HG02798 (cell line): ENCODE measurements at regions not wholly inside any gene's neighbourhood (a gene's known extent, or its start where the extent isn't known, plus 50 kb on each side); places are given as distances from the start of the nearest gene placed in this dataset.
A peak's percentile ranks its signal among the peaks of the same experiment; 100 is the strongest.

Experiments
- ATAC-seq: cut with Tn5 transposase; IDR thresholded peaks from one replicate; pipeline ENCODE4 v1.9.1; 2021; ENCODE audit warnings: mild to moderate bottlenecking; ENCODE audit not compliant: unreplicated experiment, poor library complexity

DNA sequence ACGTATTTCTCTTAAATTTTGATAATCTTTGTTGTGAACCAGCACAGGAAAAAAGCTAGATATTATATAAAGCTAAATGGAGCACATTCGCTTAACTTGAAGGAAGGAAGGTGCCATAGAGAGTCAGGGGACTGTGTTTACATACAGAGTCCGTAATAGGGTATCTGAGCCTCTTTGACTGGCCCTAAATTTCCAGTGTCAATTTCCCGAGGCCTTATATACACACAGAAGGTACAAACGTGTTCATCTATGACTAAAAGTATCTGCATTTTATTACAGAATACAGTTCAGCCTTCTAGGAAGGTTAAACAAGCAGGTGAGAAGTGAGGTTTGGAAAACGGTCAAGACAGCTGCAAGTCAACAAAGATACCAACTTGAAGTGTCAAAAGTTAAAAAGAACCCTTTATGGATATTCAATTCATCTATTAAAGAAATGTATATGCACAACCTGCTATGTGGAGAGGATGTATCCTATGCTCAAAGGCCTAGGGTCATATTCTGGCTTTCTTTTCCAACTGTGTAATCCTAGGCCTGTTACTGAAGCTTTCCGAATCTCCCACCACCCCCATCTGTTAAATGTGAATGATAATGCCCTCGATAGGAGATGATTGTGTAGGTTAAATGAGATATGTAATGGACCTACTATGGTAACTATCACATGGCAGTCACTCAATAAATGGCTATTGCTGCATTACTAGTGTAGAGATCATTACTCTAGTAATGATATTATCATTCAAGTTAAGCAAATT is 263.7 kb upstream of the MAF start:
- ATAC-seq = no peak

- ATAC-seq = no peak
These were observed 262.8 kb upstream of the MAF start for GRCh38 chr16:79863128-79864031.

DNA sequence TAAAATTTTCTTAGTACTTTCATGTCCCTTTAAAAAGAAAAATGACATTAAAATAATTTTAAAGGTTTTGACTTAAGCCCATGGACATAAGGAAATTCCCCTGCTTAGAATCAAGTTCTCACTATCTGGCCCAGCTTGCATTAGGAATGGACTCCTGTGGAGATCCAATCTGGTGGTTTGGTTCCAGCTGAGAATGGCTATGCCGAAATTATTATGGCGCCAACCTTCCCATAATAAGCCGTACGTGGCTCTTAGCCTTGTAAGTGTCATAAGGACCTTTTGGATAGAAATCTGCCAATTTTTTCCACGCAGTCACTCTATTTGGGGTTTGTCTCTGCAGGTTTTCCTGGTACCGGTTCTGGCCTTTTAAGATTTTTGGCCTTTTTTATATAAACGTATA is 262.1 kb upstream of the MAF start:
- no peak for ATAC-seq

- no peak for ATAC-seq
These were observed 256.0 kb upstream of the MAF start for GRCh38 chr16:79856581-79856980.

- ATAC-seq = no peak
These were observed 249.8 kb upstream of the MAF start for GRCh38 chr16:79850348-79850747.

DNA sequence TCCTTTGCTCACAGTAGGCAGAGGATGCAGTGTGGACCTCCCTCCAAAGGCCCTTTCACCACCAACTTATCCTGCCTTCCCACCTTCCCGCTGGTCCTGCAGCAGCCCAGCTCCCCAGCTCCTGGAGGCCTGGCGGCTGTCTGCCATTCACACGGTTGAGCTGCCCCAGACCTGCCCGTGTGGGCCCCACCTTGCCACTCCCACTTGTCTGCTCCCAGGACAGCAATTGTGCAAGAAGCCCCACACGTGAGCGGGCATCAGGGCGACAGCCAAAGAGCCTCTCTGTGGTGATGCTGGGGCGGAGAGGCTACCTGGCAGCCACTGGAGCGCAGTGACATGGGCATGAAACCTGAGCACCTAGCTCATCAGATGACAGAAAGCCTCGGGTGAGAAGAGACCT is 248.6 kb upstream of the MAF start:
- ATAC-seq = no peak

DNA sequence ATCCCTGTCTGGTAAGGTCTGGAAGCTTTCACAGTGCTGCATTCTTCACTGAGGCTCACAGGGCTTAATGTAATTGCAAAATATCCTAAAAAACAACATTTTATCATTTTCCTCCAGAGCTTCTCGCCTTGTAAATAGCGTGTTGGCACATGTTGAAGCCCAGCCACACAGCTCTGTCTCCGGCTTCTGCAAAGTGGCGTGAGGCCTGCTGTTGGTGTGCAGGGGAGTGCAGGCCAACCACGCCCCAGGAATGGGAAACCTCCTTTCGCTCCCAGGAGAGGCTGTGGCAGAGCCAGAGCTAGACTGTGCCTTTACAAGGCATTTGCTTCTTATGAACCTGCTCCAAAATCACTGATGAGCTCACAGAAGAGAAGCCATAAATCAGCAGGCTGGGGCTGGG is 248.2 kb upstream of the MAF start:
- no peak for ATAC-seq

DNA sequence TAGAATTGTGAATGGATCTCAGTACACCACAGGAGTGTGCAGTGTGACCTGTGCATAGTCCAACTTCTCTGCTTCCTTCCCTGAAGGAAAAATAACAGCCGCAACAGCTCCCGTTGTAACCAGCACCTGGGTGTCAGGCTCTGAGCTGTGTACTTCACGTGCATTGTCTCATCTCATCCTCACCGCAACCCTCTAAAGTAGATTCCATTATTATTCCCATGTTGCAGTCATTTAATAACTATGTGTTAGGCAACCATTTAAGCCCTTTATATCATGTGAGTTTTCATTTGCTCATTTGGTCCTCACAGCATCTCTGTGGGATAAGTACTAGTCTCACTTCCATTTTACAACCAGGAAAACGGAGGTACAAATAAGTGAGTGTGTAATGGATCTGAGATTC is 247.0 kb upstream of the MAF start:
- ATAC-seq = no peak

DNA sequence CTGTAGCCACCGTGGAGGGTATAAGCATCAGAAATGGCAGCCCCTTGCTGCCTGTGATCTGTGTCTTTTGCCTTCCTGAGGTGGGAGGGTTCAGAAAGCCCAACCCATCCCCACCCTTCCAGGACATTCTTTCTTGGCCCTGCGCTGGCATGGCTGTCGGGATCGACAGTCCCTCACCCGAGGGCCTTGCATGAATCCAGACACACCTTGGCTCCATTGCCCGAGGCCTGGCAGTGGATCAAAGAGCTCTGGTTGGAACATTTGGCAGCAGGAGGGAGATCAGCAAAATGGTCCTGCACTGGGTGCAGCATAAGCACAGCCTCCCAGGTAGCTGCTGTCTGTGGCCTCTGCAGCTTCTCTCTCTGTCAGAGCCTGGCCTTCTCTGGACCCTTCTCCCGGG is 246.6 kb upstream of the MAF start:
- no peak for ATAC-seq

- ATAC-seq = no peak
These were observed 245.2 kb upstream of the MAF start for GRCh38 chr16:79845734-79846135.

DNA sequence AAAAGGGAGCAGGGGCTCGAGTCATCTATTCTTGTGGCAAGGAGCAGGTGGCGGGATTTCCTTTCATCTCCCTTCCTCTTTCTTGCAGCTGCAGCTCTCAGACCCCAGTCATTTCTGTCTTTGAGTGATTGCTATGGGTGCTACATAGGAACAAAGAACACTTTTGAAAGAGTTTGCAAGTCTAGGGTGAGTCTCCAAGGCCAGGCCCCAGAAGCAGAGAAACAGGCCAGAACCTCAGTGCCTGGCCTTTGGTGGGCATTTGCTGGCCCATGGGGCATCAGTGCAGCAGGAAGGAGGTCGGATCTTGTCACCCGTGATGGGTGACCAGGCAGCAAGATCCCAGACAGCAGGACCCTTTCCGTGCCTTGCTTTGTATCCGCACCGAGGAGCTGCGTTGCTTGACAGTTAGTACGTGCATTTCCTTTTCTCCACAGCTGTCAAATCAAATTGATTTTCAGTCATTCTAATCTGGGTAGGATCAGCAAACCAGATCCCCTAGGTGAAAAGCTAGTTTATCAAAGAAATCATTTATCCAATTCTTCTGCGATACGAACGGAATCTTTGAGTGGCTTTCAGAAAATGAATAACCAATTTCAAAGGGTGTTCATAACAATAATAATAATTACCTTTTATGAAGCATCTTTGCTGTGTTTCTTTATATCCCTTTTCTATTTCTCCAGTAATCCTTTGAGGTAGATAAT is 244.6 kb upstream of the MAF start:
- ATAC-seq = peak; percentile 70

GRCh38 chr16:79844603-79845002 is 244.1 kb upstream of the MAF start:
- ATAC-seq = no peak

- ATAC-seq = no peak
These were observed 243.1 kb upstream of the MAF start for GRCh38 chr16:79843631-79844043.

DNA sequence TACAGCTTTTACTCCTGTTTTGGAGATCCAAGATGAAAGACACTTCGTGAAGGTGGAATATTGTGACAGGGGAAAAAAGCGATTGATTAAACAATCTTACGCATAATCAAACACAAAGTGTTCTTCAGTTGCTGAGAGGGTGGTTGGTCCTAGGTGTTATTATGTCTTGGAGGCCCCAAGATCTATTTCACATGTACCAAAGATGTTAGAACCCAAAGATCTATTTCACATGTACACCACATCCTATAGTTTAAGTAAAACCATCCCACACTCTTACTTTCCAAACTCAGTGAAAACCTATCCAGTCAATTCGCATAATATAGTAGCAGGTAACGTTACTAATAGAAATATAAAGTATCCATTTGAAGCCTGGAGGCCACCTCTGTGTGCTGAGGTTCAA is 242.6 kb upstream of the MAF start:
- ATAC-seq = no peak

- no peak for ATAC-seq
These were observed 241.7 kb upstream of the MAF start for GRCh38 chr16:79842197-79842596.

DNA sequence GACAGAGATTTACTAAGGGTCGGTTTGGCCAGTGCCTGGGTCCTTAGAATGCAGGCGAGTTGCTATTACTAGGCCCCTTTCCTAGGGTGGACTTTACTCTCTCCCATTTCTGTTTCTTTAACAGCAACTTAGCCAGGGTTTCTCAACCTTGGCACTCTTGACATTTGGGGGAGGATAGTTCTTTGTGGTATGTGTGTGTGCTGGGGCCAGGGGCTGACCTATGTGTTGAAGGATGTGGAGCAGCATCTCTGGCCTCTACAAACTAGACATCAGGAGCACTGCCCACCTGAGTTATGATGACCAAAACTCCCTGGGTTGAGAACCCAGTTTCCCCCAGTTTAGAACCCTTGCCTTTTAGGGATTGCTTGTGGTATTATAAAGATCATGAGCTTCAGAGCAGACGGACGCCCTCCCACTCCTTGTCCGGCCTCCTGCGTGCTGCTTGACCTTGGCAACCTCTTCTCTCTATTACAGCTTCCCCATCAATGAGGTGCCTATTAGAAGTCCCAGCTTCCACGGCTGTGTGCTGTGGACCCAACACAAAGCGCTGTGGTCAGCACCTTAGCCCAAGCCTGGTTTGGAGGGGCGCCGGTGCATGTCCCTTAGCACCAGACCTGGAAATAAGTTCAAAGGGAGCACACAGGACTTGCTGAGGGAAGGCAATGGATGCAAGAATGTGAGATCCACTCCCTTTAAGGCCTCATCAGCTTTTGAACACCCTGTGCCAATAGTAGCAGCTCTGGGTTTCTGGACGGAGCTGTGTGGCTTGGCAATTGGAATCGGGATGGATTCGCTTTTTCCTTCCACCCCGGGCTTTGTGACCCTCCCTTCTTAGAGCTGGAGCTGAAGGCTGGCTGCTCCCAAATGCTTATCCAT is 239.2 kb upstream of the MAF start:
- no peak for ATAC-seq

- no peak for ATAC-seq
These were observed 238.1 kb upstream of the MAF start for GRCh38 chr16:79838496-79839259.

GRCh38 chr16:79836144-79836543 is 235.6 kb upstream of the MAF start:
- ATAC-seq = no peak

- ATAC-seq = no peak
These were observed 234.7 kb upstream of the MAF start for GRCh38 chr16:79835194-79835593.
